GM23338 (cell line): ENCODE measurements at regions not wholly inside any gene's neighbourhood (a gene's known extent, or its start where the extent isn't known, plus 50 kb on each side); places are given as distances from the start of the nearest gene placed in this dataset.

Experiments
- ATAC-seq: fragments of 200-7000 bp; cut with Tn5 transposase; 3 replicates; pipeline ENCODE4 v1.9.1; 2020
- DNase-seq: peaks from one replicate; pipeline ENCODE4 v3.0.0-alpha.2; 2015; ENCODE audit warnings: low spot score
- H2AFZ ChIP-seq: fragments of 200-600 bp; sonication (generic); 2 replicates; pipeline ENCODE4 v1.8.0; 2016; ENCODE audit warnings: antibody characterized with exemption, mild to moderate bottlenecking, moderate library complexity
- H3F3A ChIP-seq: fragments of 200-600 bp; sonication (generic); replicated peaks from 2 replicates; pipeline ENCODE4 v1.8.0; 2017; ENCODE audit warnings: antibody characterized with exemption, mixed run types, low read depth
- H3K27ac ChIP-seq: fragments of 200-600 bp; sonication (generic); 2 replicates; pipeline ENCODE4 v1.6.1; 2016; ENCODE audit warnings: low read depth
- H3K27me3 ChIP-seq: fragments of 200-600 bp; sonication (generic); 2 replicates; pipeline ENCODE4 v1.8.0; 2016; ENCODE audit warnings: mild to moderate bottlenecking, mixed run types, moderate library complexity; ENCODE audit not compliant: insufficient read depth
- H3K36me3 ChIP-seq: fragments of 200-600 bp; sonication (generic); 2 replicates; pipeline ENCODE4 v1.8.0; 2016; ENCODE audit warnings: mild to moderate bottlenecking; ENCODE audit not compliant: insufficient read depth
- H3K4me1 ChIP-seq: fragments of 200-600 bp; sonication (generic); 2 replicates; pipeline ENCODE4 v1.8.0; 2016; ENCODE audit warnings: mild to moderate bottlenecking, moderate library complexity; ENCODE audit not compliant: insufficient read depth
- H3K4me2 ChIP-seq: fragments of 200-600 bp; sonication (generic); 2 replicates; pipeline ENCODE4 v1.7.1; 2017; ENCODE audit warnings: mixed run types
- H3K4me3 ChIP-seq: fragments of 200-600 bp; sonication (generic); 2 replicates; pipeline ENCODE4 v1.6.1; 2016; ENCODE audit warnings: mixed run types
- H3K79me2 ChIP-seq: fragments of 200-600 bp; sonication (generic); replicated peaks from 2 replicates; pipeline ENCODE4 v1.8.0; 2017; ENCODE audit warnings: mild to moderate bottlenecking; ENCODE audit not compliant: insufficient read depth
- H3K9me2 ChIP-seq: fragments of 200-600 bp; sonication (generic); 2 replicates; pipeline ENCODE4 v1.8.0; 2017; ENCODE audit not compliant: insufficient read depth
- H4K20me1 ChIP-seq: fragments of 200-600 bp; sonication (generic); replicated peaks from 2 replicates; pipeline ENCODE4 v1.8.0; 2017; ENCODE audit warnings: mild to moderate bottlenecking; ENCODE audit not compliant: insufficient read depth
- H3K27ac Mint-ChIP-seq: 2 replicates; pipeline ENCODE4 v1.8.0; 2020; ENCODE audit warnings: inconsistent platforms, mild to moderate bottlenecking, moderate library complexity, mixed read lengths
- H3K27me3 Mint-ChIP-seq: 3 replicates; pipeline ENCODE4 v1.8.0; 2022; ENCODE audit warnings: low read depth, mild to moderate bottlenecking, moderate library complexity, mixed read lengths, inconsistent platforms; ENCODE audit not compliant: insufficient read depth, poor library complexity
- H3K36me3 Mint-ChIP-seq: 3 replicates; pipeline ENCODE4 v1.8.0; 2021; ENCODE audit warnings: low read depth, mild to moderate bottlenecking, inconsistent platforms, moderate library complexity, mixed read lengths
- H3K4me1 Mint-ChIP-seq: 3 replicates; pipeline ENCODE4 v1.8.0; 2020; ENCODE audit warnings: mild to moderate bottlenecking, inconsistent platforms, mixed read lengths
- H3K4me3 Mint-ChIP-seq: 3 replicates; pipeline ENCODE4 v1.8.0; 2021; ENCODE audit warnings: moderate library complexity, mild to moderate bottlenecking, inconsistent platforms, mixed read lengths
- H3K9me3 Mint-ChIP-seq: 3 replicates; pipeline ENCODE4 v1.8.0; 2020; ENCODE audit warnings: moderate library complexity, mild to moderate bottlenecking, inconsistent platforms, mixed read lengths
- CREB1 ChIP-seq: fragments of 250-450 bp; sonication (Bioruptor Pico); IDR thresholded peaks from 2 replicates; pipeline ENCODE4 v1.5.0; 2020; ENCODE audit warnings: low read depth, mild to moderate bottlenecking, moderate library complexity
- CTCF ChIP-seq, 2 experiments: fragments of 200-600 bp in 1 of 2; sonication (generic) in 1 of 2; conservative IDR thresholded peaks; 2 replicates each; pipeline versions ENCODE4 v1.5.1 to v1.6.1; 2016 to 2017; ENCODE audit warnings: antibody characterized with exemption in 2 of 2, low read depth in 2 of 2, mild to moderate bottlenecking in 2 of 2, moderate library complexity in 1 of 2
- EZH2 ChIP-seq: fragments of 200-600 bp; sonication (generic); IDR thresholded peaks from one replicate; pipeline ENCODE4 v1.8.0; 2017; ENCODE audit warnings: antibody characterized with exemption, mild to moderate bottlenecking, low read depth; ENCODE audit not compliant: unreplicated experiment
- EZH2phosphoT487 ChIP-seq: fragments of 200-600 bp; sonication (generic); IDR thresholded peaks from one replicate; pipeline ENCODE4 v1.8.1; 2018; ENCODE audit warnings: antibody characterized with exemption; ENCODE audit not compliant: unreplicated experiment
- JUNB ChIP-seq: IDR thresholded peaks from one replicate; pipeline ENCODE4 v1.6.1; 2016; ENCODE audit warnings: antibody characterized with exemption; ENCODE audit not compliant: unreplicated experiment
- NANOG ChIP-seq: IDR thresholded peaks from 2 replicates; pipeline ENCODE4 v1.6.1; 2016; ENCODE audit warnings: antibody characterized with exemption, borderline replicate concordance
- POLR2AphosphoS5 ChIP-seq: IDR thresholded peaks from 2 replicates; pipeline ENCODE4 v1.6.1; 2016; ENCODE audit warnings: antibody characterized with exemption, low read depth
- REST ChIP-seq: IDR thresholded peaks from one replicate; pipeline ENCODE4 v1.6.1; 2018; ENCODE audit warnings: antibody characterized with exemption; ENCODE audit not compliant: unreplicated experiment
- STAT1 ChIP-seq: IDR thresholded peaks from one replicate; pipeline ENCODE4 v1.6.1; 2016; ENCODE audit warnings: antibody characterized with exemption; ENCODE audit not compliant: unreplicated experiment
- ZNF114 ChIP-seq: fragments of 250-450 bp; sonication (Bioruptor Pico); IDR thresholded peaks from 2 replicates; pipeline ENCODE4 v1.5.0; 2020; ENCODE audit warnings: mild to moderate bottlenecking, moderate library complexity
- ZNF331 ChIP-seq: fragments of 250-450 bp; sonication (Bioruptor Pico); IDR thresholded peaks from 2 replicates; pipeline ENCODE4 v1.5.0; 2020; ENCODE audit warnings: low read depth, mild to moderate bottlenecking, moderate library complexity
- ZNF462 ChIP-seq: fragments of 250-450 bp; sonication (Bioruptor Pico); IDR thresholded peaks from 2 replicates; pipeline ENCODE4 v1.5.0; 2020; ENCODE audit warnings: mild to moderate bottlenecking, moderate library complexity
- TF ChIP-seq, protein P1 (sequence below): IDR thresholded peaks from 2 replicates; pipeline ENCODE4 v1.6.1; 2016; ENCODE audit warnings: antibody characterized with exemption

GRCh38 chr13:86201477-86201876 is 402.3 kb upstream of the SLITRK6 start:
- Histone ChIP-seq H3K4me2 (no peak overlapping the region), H4K20me1 (no peaks in the 10 kb centered on the region), H2AFZ (no peak overlapping the region), H3F3A (no peaks in the 10 kb centered on the region), H3K36me3 (no peaks in the 10 kb centered on the region), H3K27ac (no peak overlapping the region), H3K4me3 (no peak overlapping the region), H3K27me3 (no peaks in the 10 kb centered on the region), H3K9me2 (no peaks in the 10 kb centered on the region), H3K4me1 (no peaks in the 10 kb centered on the region), H3K79me2 (no peaks in the 10 kb centered on the region)
- no peaks in the 10 kb centered on the region for H3K27me3 Mint-ChIP-seq
- DNase-seq (no peak), ATAC-seq (no peak)
- H3K4me3 Mint-ChIP-seq = no peak overlapping the region
- no peaks in the 10 kb centered on the region for H3K36me3 Mint-ChIP-seq
- TF ChIP-seq CTCF (conservative IDR thresholded peaks at IDR 0.05; ENCODE audit: low read depth in 2 of 2) (no peak), EZH2 (no peak), EZH2phosphoT487 (no peak), ZNF114 (no peak), NANOG (no peak), POLR2AphosphoS5 (no peak), STAT1 (no peak), JUNB (no peak), CREB1 (no peak), ZNF462 (CRISPR knock-in tag) (no peak), ZNF331 (no peak), REST (no peak)
- TF ChIP-seq, protein P1, sequence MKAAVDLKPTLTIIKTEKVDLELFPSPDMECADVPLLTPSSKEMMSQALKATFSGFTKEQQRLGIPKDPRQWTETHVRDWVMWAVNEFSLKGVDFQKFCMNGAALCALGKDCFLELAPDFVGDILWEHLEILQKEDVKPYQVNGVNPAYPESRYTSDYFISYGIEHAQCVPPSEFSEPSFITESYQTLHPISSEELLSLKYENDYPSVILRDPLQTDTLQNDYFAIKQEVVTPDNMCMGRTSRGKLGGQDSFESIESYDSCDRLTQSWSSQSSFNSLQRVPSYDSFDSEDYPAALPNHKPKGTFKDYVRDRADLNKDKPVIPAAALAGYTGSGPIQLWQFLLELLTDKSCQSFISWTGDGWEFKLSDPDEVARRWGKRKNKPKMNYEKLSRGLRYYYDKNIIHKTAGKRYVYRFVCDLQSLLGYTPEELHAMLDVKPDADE = no peak
- H3K4me1 Mint-ChIP-seq = no peaks in the 10 kb centered on the region
- no peak overlapping the region for H3K27ac Mint-ChIP-seq
- H3K9me3 Mint-ChIP-seq = no peaks in the 10 kb centered on the region
